DMS 273 (cell line): ENCODE measurements at regions not wholly inside any gene's neighbourhood (a gene's known extent, or its start where the extent isn't known, plus 50 kb on each side); places are given as distances from the start of the nearest gene placed in this dataset.
A peak's percentile ranks its signal among the peaks of the same experiment; 100 is the strongest.

Experiments used
- DNase-seq: peaks from one replicate; lab custom pipeline; 2025; ENCODE audit not compliant: unreplicated experiment; lab: John Stamatoyannopoulos, UW

- no peak for DNase-seq
Observed at GRCh38 chr20:59376109-59376841, 75.9 kb downstream of the EDN3 start.

- no peak for DNase-seq
Observed at GRCh38 chr20:59376998-59377397, 76.6 kb downstream of the EDN3 start.

GRCh38 chr20:59377842-59378241 lies 77.4 kb downstream of the EDN3 start:
- no peak for DNase-seq

GRCh38 chr20:59378396-59378795 lies 78.0 kb downstream of the EDN3 start:
- DNase-seq: no peak

DNA sequence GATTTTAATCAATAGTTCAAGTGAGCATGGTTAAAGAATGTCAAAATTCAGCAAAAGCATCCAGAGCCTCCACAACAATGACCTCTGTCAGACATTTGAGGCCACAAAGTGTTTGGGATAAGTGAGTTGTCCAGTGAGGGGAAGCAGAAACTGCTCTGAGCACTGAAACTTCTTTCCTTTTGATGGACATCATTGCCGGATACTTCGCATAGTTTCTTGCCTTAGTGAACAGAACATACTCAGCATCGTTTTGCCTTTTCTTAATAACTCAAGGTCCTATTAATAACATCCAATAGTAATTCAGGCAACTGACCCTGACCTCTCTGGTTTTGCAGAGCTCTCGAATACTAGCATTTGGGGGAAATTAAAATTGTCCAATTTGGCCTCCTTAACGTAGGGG lies 78.6 kb downstream of the EDN3 start:
- no peak for DNase-seq

DNA sequence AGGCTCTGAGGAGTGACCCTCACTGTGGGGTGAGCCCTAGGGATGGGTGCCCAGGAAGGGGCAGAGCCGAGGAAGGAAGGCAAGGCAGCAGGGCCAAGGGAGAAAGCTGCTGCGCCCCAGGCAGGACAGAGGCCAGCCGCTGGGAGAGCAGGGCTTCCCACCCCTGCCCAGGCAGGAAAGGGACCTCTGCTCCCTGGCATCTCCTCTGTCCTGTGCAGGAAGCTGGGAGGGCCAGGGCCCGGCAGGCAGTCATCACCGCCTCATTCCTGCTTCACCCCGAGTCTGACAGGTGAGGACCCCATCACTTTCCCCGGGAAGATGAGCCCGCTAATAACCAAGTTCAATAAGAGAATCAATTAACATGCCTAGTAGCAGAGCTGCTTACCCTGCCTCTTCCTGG lies 81.3 kb downstream of the EDN3 start:
- no peak for DNase-seq

DNA sequence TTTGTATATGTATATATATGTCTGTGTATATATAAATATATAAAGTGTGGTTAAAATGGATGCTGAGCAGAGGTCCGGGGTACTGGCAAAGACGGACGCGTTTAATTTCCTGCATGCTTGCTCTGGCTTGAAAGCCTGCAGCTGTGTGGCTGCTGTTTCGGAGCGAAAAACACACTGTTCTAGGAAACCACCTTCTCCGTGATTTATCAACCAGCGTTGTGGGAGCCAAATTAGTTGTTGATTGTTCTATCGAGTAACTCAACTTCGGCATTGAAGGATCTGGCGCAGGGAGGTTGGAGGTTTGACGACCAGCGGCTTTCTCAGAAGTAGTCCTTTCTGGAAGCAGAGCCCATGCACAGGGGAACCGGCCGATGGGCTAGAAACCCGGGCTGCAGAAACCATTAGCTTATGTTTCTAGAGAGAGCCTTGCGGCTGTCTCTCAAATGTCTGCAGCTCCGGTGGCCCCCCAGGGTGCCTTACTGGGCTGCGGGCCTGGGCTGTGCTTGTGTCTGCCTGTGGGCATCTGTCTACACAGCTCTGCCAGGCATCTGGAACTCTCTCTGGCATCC lies 81.8 kb downstream of the EDN3 start:
- DNase-seq: peak; percentile 28

DNA sequence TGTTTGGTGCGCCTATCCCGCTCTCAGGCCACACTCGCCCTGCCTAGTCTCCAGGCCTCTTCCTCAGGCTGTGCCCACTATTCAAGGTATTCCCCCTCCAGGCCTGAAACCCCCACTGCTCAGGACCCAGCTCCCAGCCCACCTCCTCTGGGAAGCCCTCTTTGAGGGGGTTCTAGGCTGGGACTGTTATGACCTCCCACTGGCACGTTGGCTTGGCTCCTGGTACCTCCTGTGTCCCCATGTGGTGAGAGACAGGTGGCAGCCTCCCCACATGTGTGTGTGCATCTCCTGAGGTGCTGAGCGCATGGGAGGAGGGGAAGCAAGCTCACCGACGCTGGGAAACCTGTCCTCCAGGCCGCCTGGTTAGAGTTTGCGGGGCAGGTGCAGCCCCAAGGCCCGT lies 82.5 kb downstream of the EDN3 start:
- no peak for DNase-seq

DNA sequence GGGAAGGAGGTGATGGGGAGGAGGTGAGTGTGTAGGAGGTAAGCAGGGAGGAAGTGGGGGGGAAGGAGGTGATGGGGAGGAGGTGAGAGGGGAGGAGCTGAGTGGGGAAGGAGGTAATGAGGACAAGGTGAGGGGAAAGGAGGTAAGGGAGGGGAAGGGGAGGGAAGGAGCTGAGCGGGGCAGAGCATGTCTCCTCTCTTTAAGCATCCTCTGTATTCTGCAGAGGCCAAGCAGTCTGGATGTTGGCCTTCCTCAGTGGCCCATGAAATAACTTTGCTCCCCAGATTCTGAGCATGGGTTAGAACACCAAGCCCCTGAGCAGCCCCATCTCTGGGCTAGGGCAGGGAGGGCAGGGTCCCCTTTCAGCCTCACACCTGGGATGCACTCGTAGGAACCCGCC lies 84.6 kb downstream of the EDN3 start:
- DNase-seq: no peak

DNA sequence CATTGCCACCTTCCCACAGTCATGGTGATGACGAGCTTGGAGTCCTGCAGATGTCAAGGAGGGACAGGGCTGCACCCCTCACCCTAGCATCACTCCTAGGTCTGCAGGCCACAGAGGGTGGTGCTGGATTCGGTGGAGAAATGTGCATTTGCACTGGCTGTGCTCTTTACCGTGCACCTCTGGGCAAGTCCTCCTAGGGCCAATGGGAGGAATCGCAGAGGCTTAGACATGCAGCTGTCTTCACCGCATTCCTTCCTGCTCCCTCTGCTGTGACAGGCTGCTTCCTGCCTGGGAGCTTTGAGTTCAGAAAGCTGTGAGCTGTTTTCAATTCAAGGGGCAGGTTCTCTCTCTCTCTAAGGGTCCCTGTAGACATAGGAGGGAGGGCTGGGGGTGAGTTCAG lies 85.1 kb downstream of the EDN3 start:
- DNase-seq: peak; percentile 28

- no peak for DNase-seq
Observed at GRCh38 chr20:59386809-59387208, 86.4 kb downstream of the EDN3 start.

DNA sequence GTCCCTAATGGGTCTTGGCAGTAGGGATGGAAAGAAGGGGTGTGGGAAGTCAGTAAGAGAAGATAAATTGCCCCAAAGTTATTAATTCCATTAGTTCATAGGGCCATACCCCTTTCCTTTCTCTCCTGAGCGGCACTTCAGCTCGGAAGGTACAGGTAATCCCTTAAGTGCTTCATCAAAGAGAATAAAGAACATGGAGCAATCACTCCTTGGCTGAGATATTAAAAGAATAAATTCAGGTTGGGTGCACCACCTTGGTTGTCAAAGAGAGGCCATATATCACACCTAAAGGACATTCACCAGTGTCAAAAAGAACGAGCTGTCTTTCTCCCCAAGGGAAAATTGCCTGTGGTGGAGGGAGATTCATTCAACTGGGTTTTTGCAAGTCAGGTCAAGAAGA lies 87.5 kb downstream of the EDN3 start:
- no peak for DNase-seq

GRCh38 chr20:59388402-59388801 lies 88.0 kb downstream of the EDN3 start:
- DNase-seq: no peak

DNA sequence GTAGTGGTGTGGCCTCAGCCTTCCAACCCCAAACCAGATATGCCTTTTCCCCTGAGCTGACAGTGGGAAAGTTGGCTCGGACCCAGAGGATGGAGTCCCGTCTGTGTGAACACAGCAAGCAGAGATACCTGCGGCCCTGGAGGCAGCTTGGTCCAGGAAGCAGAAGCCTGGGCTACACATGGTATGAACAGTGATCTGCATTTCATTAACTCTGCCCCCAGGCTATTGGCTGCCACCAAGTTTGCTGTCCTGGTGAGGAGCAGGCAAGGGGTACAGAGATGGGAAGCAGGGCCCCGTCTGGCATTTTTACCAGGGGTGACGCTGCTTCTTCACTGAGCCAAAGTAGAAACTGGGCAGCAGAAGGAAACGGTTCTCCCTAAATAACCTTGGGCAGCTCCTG lies 90.0 kb downstream of the EDN3 start:
- no peak for DNase-seq

GRCh38 chr20:59391975-59392374 lies 91.6 kb downstream of the EDN3 start:
- DNase-seq: no peak

GRCh38 chr20:59392736-59393135 lies 92.3 kb downstream of the EDN3 start:
- DNase-seq: no peak

GRCh38 chr20:59393142-59393541 lies 92.7 kb downstream of the EDN3 start:
- no peak for DNase-seq

GRCh38 chr20:59395729-59396128 lies 95.3 kb downstream of the EDN3 start:
- DNase-seq: no peak

DNA sequence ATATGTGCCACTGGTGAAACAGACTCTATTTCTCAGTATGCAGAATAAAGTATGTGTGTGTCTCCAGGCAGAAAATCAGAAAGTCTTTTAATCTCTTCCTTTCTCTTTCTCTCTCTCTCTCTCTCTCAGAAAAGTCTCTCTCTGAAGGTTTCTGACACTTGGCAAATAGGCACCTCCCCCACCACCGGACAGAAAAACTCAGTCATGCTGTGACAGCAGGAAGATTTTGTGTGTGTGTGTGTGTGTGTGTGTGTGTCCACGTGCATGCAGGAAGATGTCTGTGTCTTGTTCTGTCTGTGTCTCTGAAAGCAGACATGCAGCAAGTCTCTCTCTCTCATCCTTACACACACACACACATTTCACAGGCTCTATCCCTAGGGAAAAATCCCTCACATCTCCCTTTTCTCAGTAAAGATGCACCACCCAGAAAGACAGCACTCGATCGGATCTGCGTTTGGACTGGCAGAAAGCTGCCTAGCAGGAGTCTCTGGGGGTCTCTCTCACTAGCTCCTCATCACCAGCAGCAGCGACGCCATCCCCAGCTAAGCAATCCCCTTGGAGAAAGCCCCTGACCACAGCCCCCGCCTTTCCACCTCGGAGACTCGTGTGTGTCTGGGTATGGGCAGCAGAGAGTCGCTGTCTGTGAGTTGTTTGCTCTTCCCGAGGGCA lies 98.3 kb downstream of the EDN3 start:
- DNase-seq: no peak

- no peak for DNase-seq
Observed at GRCh38 chr20:59399426-59400099, 99.2 kb downstream of the EDN3 start.

DNA sequence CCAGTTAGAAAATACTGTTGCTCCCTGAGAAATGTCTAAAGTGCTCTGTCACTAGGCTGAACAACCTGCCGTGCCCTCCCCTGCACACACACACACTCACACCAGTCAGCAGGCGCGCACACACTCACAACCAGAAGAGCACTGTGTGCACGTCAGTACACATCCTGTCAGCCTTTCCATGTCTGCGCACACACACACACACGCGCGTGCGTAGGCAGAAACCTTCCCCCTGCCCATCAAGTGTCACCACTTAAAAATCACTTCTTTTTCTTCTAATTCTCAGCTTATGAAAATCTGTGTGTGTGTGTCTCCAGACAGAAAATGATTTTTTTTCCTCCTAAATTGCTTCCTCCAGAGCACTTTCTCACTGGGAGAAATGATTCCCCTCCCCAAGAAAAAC lies 100.3 kb downstream of the EDN3 start:
- DNase-seq: no peak

GRCh38 chr20:59402681-59403080 lies 102.3 kb downstream of the EDN3 start:
- peak; percentile 38 for DNase-seq
